ENCODE measurements at regions not wholly inside any gene's neighbourhood (a gene's known extent, or its start where the extent isn't known, plus 50 kb on each side); places are given as distances from the start of the nearest gene placed in this dataset.
"Not testable (repeated sequence)": the region's sequence is repeated elsewhere in the genome, so short reads cannot be mapped to it uniquely, and the experiment has no call there.

- no peak for DNase-seq (ENCODE audit: low read depth)
- no peak overlapping the region for H3K4me3 ChIP-seq (ENCODE audit: control insufficient read depth, low read depth, low read length)
- TF ChIP-seq CTCF (conservative IDR thresholded peaks at IDR 0.05; ENCODE audit: control insufficient read depth, insufficient read depth, low read depth, low read length): no peak
Observed at GRCh38 chr2:52264911-52265310, 1233.0 kb upstream of the NRXN1 start.

GRCh38 chr2:52264488-52264887 is 1232.6 kb upstream of the NRXN1 start:
- no peak for DNase-seq (ENCODE audit: low read depth)
- TF ChIP-seq CTCF (conservative IDR thresholded peaks at IDR 0.05; ENCODE audit: control insufficient read depth, insufficient read depth, low read depth, low read length): no peak
- H3K4me3 ChIP-seq (ENCODE audit: control insufficient read depth, low read depth, low read length): no peak overlapping the region

GRCh38 chr2:52260904-52261303 is 1229.0 kb upstream of the NRXN1 start:
- DNase-seq (ENCODE audit: low read depth): peak; percentile 63
- no peak for TF ChIP-seq CTCF (conservative IDR thresholded peaks at IDR 0.05; ENCODE audit: control insufficient read depth, insufficient read depth, low read depth, low read length)
- no peak overlapping the region for H3K4me3 ChIP-seq (ENCODE audit: control insufficient read depth, low read depth, low read length)

GRCh38 chr2:52258967-52259366 is 1227.0 kb upstream of the NRXN1 start:
- DNase-seq (ENCODE audit: low read depth); H3K4me3 ChIP-seq (ENCODE audit: control insufficient read depth, low read depth, low read length): not testable (repeated sequence)

- TF ChIP-seq CTCF (conservative IDR thresholded peaks at IDR 0.05; ENCODE audit: control insufficient read depth, insufficient read depth, low read depth, low read length): no peak
- H3K4me3 ChIP-seq (ENCODE audit: control insufficient read depth, low read depth, low read length): no peak overlapping the region
- no peak for DNase-seq (ENCODE audit: low read depth)
Observed at GRCh38 chr2:52258038-52258437, 1226.1 kb upstream of the NRXN1 start.

- H3K4me3 ChIP-seq (ENCODE audit: control insufficient read depth, low read depth, low read length): no peak overlapping the region
- TF ChIP-seq CTCF (conservative IDR thresholded peaks at IDR 0.05; ENCODE audit: control insufficient read depth, insufficient read depth, low read depth, low read length): no peak
- DNase-seq (ENCODE audit: low read depth): peak; percentile 11
Observed at GRCh38 chr2:52253416-52253980, 1221.6 kb upstream of the NRXN1 start.

GRCh38 chr2:52238782-52239181 is 1206.8 kb upstream of the NRXN1 start:
- no peak for DNase-seq (ENCODE audit: low read depth)
- no peak for TF ChIP-seq CTCF (conservative IDR thresholded peaks at IDR 0.05; ENCODE audit: control insufficient read depth, insufficient read depth, low read depth, low read length)

More at GRCh38 chr2:52238782-52239181, 1206.8 kb upstream of the NRXN1 start:
- H3K4me3 ChIP-seq (ENCODE audit: control insufficient read depth, low read depth, low read length): no peak overlapping the region
